ENCODE measurements at regions not wholly inside any gene's neighbourhood (a gene's known extent, or its start where the extent isn't known, plus 50 kb on each side); places are given as distances from the start of the nearest gene placed in this dataset.

GRCh38 chr4:54473077-54473545, 184.6 kb upstream of the KIT start (continued):
- peak; percentile 2; the same call in 1 of the 2 replicates for TF ChIP-seq PBX2 (CRISPR knock-in tag; IDR thresholded peaks at IDR 0.05)
- no peak for TF ChIP-seq SP140L (CRISPR knock-in tag; IDR thresholded peaks at IDR 0.05; ENCODE audit: borderline replicate concordance)
- no peak for TF ChIP-seq ZNF451 (CRISPR knock-in tag; IDR thresholded peaks at IDR 0.05)
- TF ChIP-seq CSRNP1 (CRISPR knock-in tag; IDR thresholded peaks at IDR 0.05), result no peak
- TF ChIP-seq ZNF460 (CRISPR knock-in tag; IDR thresholded peaks at IDR 0.05; ENCODE audit: borderline replicate concordance), result no peak
- no peak for TF ChIP-seq KDM1A (CRISPR knock-in tag; IDR thresholded peaks at IDR 0.05)
- no peak for TF ChIP-seq ARID2 (CRISPR knock-in tag; IDR thresholded peaks at IDR 0.05; ENCODE audit: borderline replicate concordance)
- no peak for TF ChIP-seq ZNF282 (IDR thresholded peaks at IDR 0.05; ENCODE audit: partially characterized antibody)
- no peak for TF ChIP-seq SOX6 (IDR thresholded peaks at IDR 0.05)
- TF ChIP-seq SOX6 (CRISPR knock-in tag; IDR thresholded peaks at IDR 0.05), result peak; percentile 41; the same call in 1 of the 2 replicates
- TF ChIP-seq MTF1 (CRISPR knock-in tag; IDR thresholded peaks at IDR 0.05), result no peak
- no peak for TF ChIP-seq RFX1 (IDR thresholded peaks at IDR 0.05)
- TF ChIP-seq SMARCC2 (IDR thresholded peaks at IDR 0.05), result no peak
- TF ChIP-seq MLXIP (CRISPR knock-in tag; IDR thresholded peaks at IDR 0.05; ENCODE audit: borderline replicate concordance), result no peak
- TF ChIP-seq ZBTB2 (CRISPR knock-in tag; IDR thresholded peaks at IDR 0.05; ENCODE audit: low read depth), result no peak
- TF ChIP-seq MAFK (conservative IDR thresholded peaks at IDR 0.05 in 1 of 2, IDR thresholded peaks at IDR 0.05 in 1 of 2; ENCODE audit: low read length in 2 of 2), result no peak
- TF ChIP-seq HNRNPK (IDR thresholded peaks at IDR 0.05; ENCODE audit: low read depth, low read length, poor library complexity, severe bottlenecking), result no peak
- TF ChIP-seq HMG20B (CRISPR knock-in tag; conservative IDR thresholded peaks at IDR 0.05), result no peak
- TF ChIP-seq, protein P1, sequence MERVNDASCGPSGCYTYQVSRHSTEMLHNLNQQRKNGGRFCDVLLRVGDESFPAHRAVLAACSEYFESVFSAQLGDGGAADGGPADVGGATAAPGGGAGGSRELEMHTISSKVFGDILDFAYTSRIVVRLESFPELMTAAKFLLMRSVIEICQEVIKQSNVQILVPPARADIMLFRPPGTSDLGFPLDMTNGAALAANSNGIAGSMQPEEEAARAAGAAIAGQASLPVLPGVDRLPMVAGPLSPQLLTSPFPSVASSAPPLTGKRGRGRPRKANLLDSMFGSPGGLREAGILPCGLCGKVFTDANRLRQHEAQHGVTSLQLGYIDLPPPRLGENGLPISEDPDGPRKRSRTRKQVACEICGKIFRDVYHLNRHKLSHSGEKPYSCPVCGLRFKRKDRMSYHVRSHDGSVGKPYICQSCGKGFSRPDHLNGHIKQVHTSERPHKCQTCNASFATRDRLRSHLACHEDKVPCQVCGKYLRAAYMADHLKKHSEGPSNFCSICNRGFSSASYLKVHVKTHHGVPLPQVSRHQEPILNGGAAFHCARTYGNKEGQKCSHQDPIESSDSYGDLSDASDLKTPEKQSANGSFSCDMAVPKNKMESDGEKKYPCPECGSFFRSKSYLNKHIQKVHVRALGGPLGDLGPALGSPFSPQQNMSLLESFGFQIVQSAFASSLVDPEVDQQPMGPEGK (CRISPR knock-in tag; IDR thresholded peaks at IDR 0.05), result no peak
- no peak for TF ChIP-seq RXRA (CRISPR knock-in tag; IDR thresholded peaks at IDR 0.05)
